ENCODE measurements at regions not wholly inside any gene's neighbourhood (a gene's known extent, or its start where the extent isn't known, plus 50 kb on each side); places are given as distances from the start of the nearest gene placed in this dataset.

- Histone ChIP-seq H3K9ac (ENCODE audit: extremely low read depth, low read length, poor library complexity, severe bottlenecking) (no peak overlapping the region), H3K27me3 (ENCODE audit: control insufficient read depth, insufficient read depth, low read length, poor library complexity, severe bottlenecking) (no peaks in the 10 kb centered on the region), H3K36me3 (ENCODE audit: control insufficient read depth, insufficient read depth, low read length) (no peaks in the 10 kb centered on the region), H3K4me3 (ENCODE audit: low read length) (no peak overlapping the region), H3K27ac (ENCODE audit: low read depth, low read length) (no peak overlapping the region), H3K9me3 (ENCODE audit: control insufficient read depth, low read length) (peaks cover 80% of the 10 kb centered on the region), H3K4me1 (ENCODE audit: control insufficient read depth, insufficient read depth, low read length) (no peaks in the 10 kb centered on the region)
- Mint-ChIP-seq H3K9me3 (peaks cover 92% of the 10 kb centered on the region), H3K27me3 (ENCODE audit: insufficient read depth) (peaks cover 2% of the 10 kb centered on the region), H3K4me3 (no peak overlapping the region), H3K4me1 (no peaks in the 10 kb centered on the region), H3K36me3 (ENCODE audit: low read depth) (peaks cover 17% of the 10 kb centered on the region), H3K27ac (no peak overlapping the region)
- no peak for DNase-seq
- no peak for TF ChIP-seq CTCF (conservative IDR thresholded peaks at IDR 0.05)
- WGBS, 2 experiments (ENCODE audit: insufficient coverage in 1 of 2, insufficient read length in 1 of 2) = 91 to 92% methylated on average over 2 of the region's 2 CpGs
Observed at GRCh38 chr7:138346975-138347374, 113.1 kb upstream of the TRIM24 start.

- Histone ChIP-seq H3K27ac (ENCODE audit: low read depth, low read length) (no peak overlapping the region), H3K27me3 (ENCODE audit: control insufficient read depth, insufficient read depth, low read length, poor library complexity, severe bottlenecking) (no peaks in the 10 kb centered on the region), H3K36me3 (ENCODE audit: control insufficient read depth, insufficient read depth, low read length) (no peaks in the 10 kb centered on the region), H3K9me3 (ENCODE audit: control insufficient read depth, low read length) (peaks cover 52% of the 10 kb centered on the region), H3K9ac (ENCODE audit: extremely low read depth, low read length, poor library complexity, severe bottlenecking) (no peak overlapping the region), H3K4me3 (ENCODE audit: low read length) (no peak overlapping the region), H3K4me1 (ENCODE audit: control insufficient read depth, insufficient read depth, low read length) (no peaks in the 10 kb centered on the region)
- H3K4me3 Mint-ChIP-seq = no peak overlapping the region
- 93 to 94% methylated on average over 2 to 6 of the region's 6 CpGs for WGBS, 2 experiments (ENCODE audit: insufficient coverage in 1 of 2, insufficient read length in 1 of 2)
- no peak overlapping the region for H3K27ac Mint-ChIP-seq
- no peaks in the 10 kb centered on the region for H3K27me3 Mint-ChIP-seq (ENCODE audit: insufficient read depth)
- no peak for TF ChIP-seq CTCF (conservative IDR thresholded peaks at IDR 0.05)
- no peak for DNase-seq
- H3K9me3 Mint-ChIP-seq = peaks cover 64% of the 10 kb centered on the region
- peaks cover 14% of the 10 kb centered on the region for H3K36me3 Mint-ChIP-seq (ENCODE audit: low read depth)
- H3K4me1 Mint-ChIP-seq = no peaks in the 10 kb centered on the region
Observed at GRCh38 chr7:138349841-138350700, 110.0 kb upstream of the TRIM24 start.

GRCh38 chr7:138350701-138351357 is 109.2 kb upstream of the TRIM24 start:
- no peak overlapping the region for H3K27ac Mint-ChIP-seq
- H3K27me3 Mint-ChIP-seq (ENCODE audit: insufficient read depth) = no peaks in the 10 kb centered on the region
- Histone ChIP-seq H3K9ac (ENCODE audit: extremely low read depth, low read length, poor library complexity, severe bottlenecking) (no peak overlapping the region), H3K4me1 (ENCODE audit: control insufficient read depth, insufficient read depth, low read length) (no peaks in the 10 kb centered on the region), H3K4me3 (ENCODE audit: low read length) (no peak overlapping the region), H3K36me3 (ENCODE audit: control insufficient read depth, insufficient read depth, low read length) (no peaks in the 10 kb centered on the region), H3K27ac (ENCODE audit: low read depth, low read length) (no peak overlapping the region), H3K27me3 (ENCODE audit: control insufficient read depth, insufficient read depth, low read length, poor library complexity, severe bottlenecking) (no peaks in the 10 kb centered on the region), H3K9me3 (ENCODE audit: control insufficient read depth, low read length) (peaks cover 44% of the 10 kb centered on the region)
- H3K36me3 Mint-ChIP-seq (ENCODE audit: low read depth) = peaks cover 11% of the 10 kb centered on the region
- peaks cover 56% of the 10 kb centered on the region for H3K9me3 Mint-ChIP-seq
- no peak overlapping the region for H3K4me3 Mint-ChIP-seq
- no peaks in the 10 kb centered on the region for H3K4me1 Mint-ChIP-seq
- no peak for DNase-seq
- 88 to 92% methylated on average over 2 of the region's 2 CpGs for WGBS, 2 experiments (ENCODE audit: insufficient coverage in 1 of 2, insufficient read length in 1 of 2)
- no peak for TF ChIP-seq CTCF (conservative IDR thresholded peaks at IDR 0.05)

Data from endodermal cell (in vitro differentiated cells).